GM12873 (cell line): ENCODE measurements at regions not wholly inside any gene's neighbourhood (a gene's known extent, or its start where the extent isn't known, plus 50 kb on each side); places are given as distances from the start of the nearest gene placed in this dataset.

ENCODE experiments used
- CTCF ChIP-seq: IDR thresholded peaks from 2 replicates; pipeline ENCODE4 v1.5.1; 2012; ENCODE audit warnings: low read depth, mild to moderate bottlenecking, moderate library complexity, low read length, control low read depth; ENCODE audit not compliant: insufficient read depth; ENCODE audit errors: missing control alignments

GRCh38 chr7:131056007-131056406 is 271.7 kb upstream of the MKLN1 start:
- TF ChIP-seq CTCF, result no peak

- TF ChIP-seq CTCF, result no peak
Observed at GRCh38 chr7:131057015-131057793, 270.5 kb upstream of the MKLN1 start.

- TF ChIP-seq CTCF, result no peak
Observed at GRCh38 chr7:131057794-131058070, 269.9 kb upstream of the MKLN1 start.

- TF ChIP-seq CTCF, result no peak
Observed at GRCh38 chr7:131061158-131061557, 266.5 kb upstream of the MKLN1 start.

- no peak for TF ChIP-seq CTCF
Observed at GRCh38 chr7:131061818-131062217, 265.9 kb upstream of the MKLN1 start.

GRCh38 chr7:131066635-131067034 is 261.0 kb upstream of the MKLN1 start:
- TF ChIP-seq CTCF, result no peak

- no peak for TF ChIP-seq CTCF
Observed at GRCh38 chr7:131067220-131067619, 260.5 kb upstream of the MKLN1 start.

GRCh38 chr7:131068604-131069021 is 259.1 kb upstream of the MKLN1 start:
- no peak for TF ChIP-seq CTCF
